ENCODE measurements at regions not wholly inside any gene's neighbourhood (a gene's known extent, or its start where the extent isn't known, plus 50 kb on each side); places are given as distances from the start of the nearest gene placed in this dataset.
A peak's percentile ranks its signal among the peaks of the same experiment; 100 is the strongest.
"Not testable (repeated sequence)": the region's sequence is repeated elsewhere in the genome, so short reads cannot be mapped to it uniquely, and the experiment has no call there.

GRCh38 chr2:16192416-16193216, 252.3 kb downstream of the MYCN start:
- DNase-seq (ENCODE audit: low read depth, low spot score) = no peak

GRCh38 chr2:16191431-16192200, 251.3 kb downstream of the MYCN start:
- DNase-seq (ENCODE audit: low read depth, low spot score) = no peak

- DNase-seq (ENCODE audit: low read depth, low spot score) = no peak
Measured at GRCh38 chr2:16190446-16191270, 250.3 kb downstream of the MYCN start.

- DNase-seq (ENCODE audit: low read depth, low spot score) = no peak
Measured at GRCh38 chr2:16189836-16190160, 249.4 kb downstream of the MYCN start.

- DNase-seq (ENCODE audit: low read depth, low spot score) = no peak
Measured at GRCh38 chr2:16189029-16189835, 248.9 kb downstream of the MYCN start.

- DNase-seq (ENCODE audit: low read depth, low spot score) = no peak
Measured at GRCh38 chr2:16188261-16188890, 248.0 kb downstream of the MYCN start.

GRCh38 chr2:16187482-16187817, 247.1 kb downstream of the MYCN start:
- peak; percentile 76 for DNase-seq (ENCODE audit: low read depth, low spot score)

- no peak for DNase-seq (ENCODE audit: low read depth, low spot score)
Measured at GRCh38 chr2:16186661-16187481, 246.5 kb downstream of the MYCN start.

GRCh38 chr2:16185801-16186272, 245.5 kb downstream of the MYCN start:
- no peak for DNase-seq (ENCODE audit: low read depth, low spot score)

- no peak for DNase-seq (ENCODE audit: low read depth, low spot score)
Measured at GRCh38 chr2:16184945-16185660, 244.8 kb downstream of the MYCN start.

GRCh38 chr2:16184341-16184890, 244.1 kb downstream of the MYCN start:
- DNase-seq (ENCODE audit: low read depth, low spot score) = no peak

- no peak for DNase-seq (ENCODE audit: low read depth, low spot score)
Measured at GRCh38 chr2:16183345-16183744, 243.0 kb downstream of the MYCN start.

- no peak for DNase-seq (ENCODE audit: low read depth, low spot score)
Measured at GRCh38 chr2:16182841-16183240, 242.5 kb downstream of the MYCN start.

GRCh38 chr2:16182311-16182815, 242.0 kb downstream of the MYCN start:
- not testable (repeated sequence) for DNase-seq (ENCODE audit: low read depth, low spot score)

- no peak for DNase-seq (ENCODE audit: low read depth, low spot score)
Measured at GRCh38 chr2:16181741-16182090, 241.4 kb downstream of the MYCN start.

GRCh38 chr2:16181062-16181740, 240.9 kb downstream of the MYCN start:
- DNase-seq (ENCODE audit: low read depth, low spot score) = no peak

- no peak for DNase-seq (ENCODE audit: low read depth, low spot score)
Measured at GRCh38 chr2:16180631-16181030, 240.3 kb downstream of the MYCN start.

GRCh38 chr2:16179701-16180416, 239.5 kb downstream of the MYCN start:
- DNase-seq (ENCODE audit: low read depth, low spot score) = no peak

All from astrocyte of the hippocampus (primary cell).